Hypothalamus (tissue), 51 donors: ENCODE measurements at regions not wholly inside any gene's neighbourhood (a gene's known extent, or its start where the extent isn't known, plus 50 kb on each side); places are given as distances from the start of the nearest gene placed in this dataset.

Experiments
- DNase-seq, 51 donors: peaks; one replicate each; lab custom pipeline; 2025; lab: John Stamatoyannopoulos, UW

- DNase-seq, result no peak
Observed at GRCh38 chr7:13496976-13497375, 492.5 kb downstream of the ETV1 start.

GRCh38 chr7:13508586-13508985 lies 480.9 kb downstream of the ETV1 start:
- DNase-seq, result no peak

GRCh38 chr7:13518738-13519137 lies 470.7 kb downstream of the ETV1 start:
- DNase-seq, result no peak

- no peak for DNase-seq
Observed at GRCh38 chr7:13524076-13524475, 465.4 kb downstream of the ETV1 start.

GRCh38 chr7:13532028-13532753 lies 457.3 kb downstream of the ETV1 start:
- DNase-seq, result no peak

GRCh38 chr7:13538669-13539068 lies 450.8 kb downstream of the ETV1 start:
- peak in 1 of 51 donors; percentile 2 for DNase-seq

GRCh38 chr7:13540429-13540828 lies 449.0 kb downstream of the ETV1 start:
- DNase-seq, result no peak

- DNase-seq, result no peak
Observed at GRCh38 chr7:13541326-13541725, 448.1 kb downstream of the ETV1 start.

- DNase-seq, result no peak
Observed at GRCh38 chr7:13542451-13542850, 447.0 kb downstream of the ETV1 start.

GRCh38 chr7:13551503-13551902 lies 438.0 kb downstream of the ETV1 start:
- DNase-seq, result no peak

GRCh38 chr7:13560441-13560840 lies 429.0 kb downstream of the ETV1 start:
- no peak for DNase-seq

GRCh38 chr7:13563257-13563656 lies 426.2 kb downstream of the ETV1 start:
- no peak for DNase-seq

- DNase-seq, result no peak
Observed at GRCh38 chr7:13563680-13564079, 425.8 kb downstream of the ETV1 start.

- no peak for DNase-seq
Observed at GRCh38 chr7:13577566-13578145, 411.8 kb downstream of the ETV1 start.

GRCh38 chr7:13578294-13578693 lies 411.2 kb downstream of the ETV1 start:
- no peak for DNase-seq

GRCh38 chr7:13581097-13581496 lies 408.4 kb downstream of the ETV1 start:
- no peak for DNase-seq

GRCh38 chr7:13593854-13594253 lies 395.6 kb downstream of the ETV1 start:
- DNase-seq, result no peak

GRCh38 chr7:13602036-13602435 lies 387.4 kb downstream of the ETV1 start:
- no peak for DNase-seq

GRCh38 chr7:13603016-13603415 lies 386.4 kb downstream of the ETV1 start:
- DNase-seq, result no peak

- DNase-seq, result no peak
Observed at GRCh38 chr7:13603661-13604060, 385.8 kb downstream of the ETV1 start.

GRCh38 chr7:13604178-13604577 lies 385.3 kb downstream of the ETV1 start:
- no peak for DNase-seq

GRCh38 chr7:13610372-13610771 lies 379.1 kb downstream of the ETV1 start:
- no peak for DNase-seq

GRCh38 chr7:13615679-13616078 lies 373.8 kb downstream of the ETV1 start:
- DNase-seq, result no peak
